ENCODE measurements at regions not wholly inside any gene's neighbourhood (a gene's known extent, or its start where the extent isn't known, plus 50 kb on each side); places are given as distances from the start of the nearest gene placed in this dataset.
"Not testable (repeated sequence)": the region's sequence is repeated elsewhere in the genome, so short reads cannot be mapped to it uniquely, and the experiment has no call there.

- no peak for TF ChIP-seq POLR2A (IDR thresholded peaks at IDR 0.05)
- no peak for TF ChIP-seq CTCF (IDR thresholded peaks at IDR 0.05)
- peaks cover 0 to 6% (median 0%) of the 10 kb centered on the region in 3 donors for H3K9me3 ChIP-seq
- WGBS, 2 donors, result 71 to 84% methylated on average over 3 of the region's 3 CpGs
These were observed 703.7 kb upstream of the PCDH10 start for GRCh38 chr4:132445386-132445785.

GRCh38 chr4:132457987-132458386, 691.1 kb upstream of the PCDH10 start:
- H3K27me3 ChIP-seq; H3K9me3 ChIP-seq; DNase-seq; intact Hi-C loops (cut with DNase I); H3K36me3 ChIP-seq; H3K27ac ChIP-seq; H3K4me3 ChIP-seq; H3K4me1 ChIP-seq: not testable (repeated sequence)
- 87 to 88% methylated on average over 3 to 7 of the region's 9 CpGs for WGBS, 2 donors

More at GRCh38 chr4:132445386-132445785, 703.7 kb upstream of the PCDH10 start:
- intact Hi-C loops (cut with DNase I), result no loop called here
- no peaks in the 10 kb centered on the region for H3K4me1 ChIP-seq
- H3K4me3 ChIP-seq, result no peak overlapping the region
- no peak for DNase-seq
- H3K36me3 ChIP-seq, result no peaks in the 10 kb centered on the region
- no peak overlapping the region for H3K27ac ChIP-seq
- no peaks in the 10 kb centered on the region for H3K27me3 ChIP-seq

- Histone ChIP-seq H3K27me3 (no peaks in the 10 kb centered on the region), H3K4me1 (no peaks in the 10 kb centered on the region), H3K4me3 (no peak overlapping the region), H3K27ac (no peak overlapping the region), H3K9me3 (no peaks in the 10 kb centered on the region), H3K36me3 (no peaks in the 10 kb centered on the region)
- TF ChIP-seq CTCF (IDR thresholded peaks at IDR 0.05) (no peak), POLR2A (IDR thresholded peaks at IDR 0.05) (no peak)
- intact Hi-C loops (cut with DNase I), result no loop called here
- DNase-seq, result no peak
- WGBS, 2 donors, result 77 to 78% methylated on average over 2 of the region's 2 CpGs
These were observed 669.6 kb upstream of the PCDH10 start for GRCh38 chr4:132479543-132479942.

- Histone ChIP-seq H3K27me3 (no peaks in the 10 kb centered on the region), H3K36me3 (no peaks in the 10 kb centered on the region), H3K9me3 (peaks cover 0 to 3% (median 0%) of the 10 kb centered on the region in 3 donors), H3K4me3 (no peak overlapping the region), H3K4me1 (no peaks in the 10 kb centered on the region), H3K27ac (no peak overlapping the region)
- 69 to 70% methylated on average over 3 of the region's 3 CpGs for WGBS, 2 donors
- intact Hi-C loops (cut with DNase I), result no loop called here
- DNase-seq, result no peak
- TF ChIP-seq POLR2A (IDR thresholded peaks at IDR 0.05), result no peak
- no peak for TF ChIP-seq CTCF (IDR thresholded peaks at IDR 0.05)
These were observed 660.5 kb upstream of the PCDH10 start for GRCh38 chr4:132488555-132488954.

- Histone ChIP-seq H3K4me3 (no peak overlapping the region), H3K9me3 (peaks cover 0 to 3% (median 0%) of the 10 kb centered on the region in 3 donors), H3K27ac (no peak overlapping the region), H3K27me3 (no peaks in the 10 kb centered on the region), H3K4me1 (no peaks in the 10 kb centered on the region), H3K36me3 (no peaks in the 10 kb centered on the region)
- no peak for TF ChIP-seq CTCF (IDR thresholded peaks at IDR 0.05)
- TF ChIP-seq POLR2A (IDR thresholded peaks at IDR 0.05), result no peak
- intact Hi-C loops (cut with DNase I), result no loop called here
- no peak for DNase-seq
These were observed 655.6 kb upstream of the PCDH10 start for GRCh38 chr4:132493476-132493875.

GRCh38 chr4:132495267-132495812, 653.8 kb upstream of the PCDH10 start:
- DNase-seq; H3K27ac ChIP-seq; H3K4me1 ChIP-seq; H3K27me3 ChIP-seq; H3K9me3 ChIP-seq; intact Hi-C loops (cut with DNase I); H3K36me3 ChIP-seq; H3K4me3 ChIP-seq: not testable (repeated sequence)
- WGBS, 2 donors, result 77 to 82% methylated on average over 9 of the region's 9 CpGs

Data from esophagus squamous epithelium (tissue), 5 donors.